ENCODE measurements at regions not wholly inside any gene's neighbourhood (a gene's known extent, or its start where the extent isn't known, plus 50 kb on each side); places are given as distances from the start of the nearest gene placed in this dataset.

- TF ChIP-seq FOXM1 (IDR thresholded peaks at IDR 0.05; ENCODE audit: low read depth) = no peak
- TF ChIP-seq EZH2phosphoT487 (IDR thresholded peaks at IDR 0.05; ENCODE audit: borderline replicate concordance, low read depth) = no peak
- no peak for TF ChIP-seq CTCF (IDR thresholded peaks at IDR 0.05)
- TF ChIP-seq SMC3 (IDR thresholded peaks at IDR 0.05; ENCODE audit: low read depth, low read length) = no peak
- TF ChIP-seq MAX (IDR thresholded peaks at IDR 0.05; ENCODE audit: low read depth) = no peak
- no peak for TF ChIP-seq YY1 (IDR thresholded peaks at IDR 0.05; ENCODE audit: low read depth)
- TF ChIP-seq MXI1 (IDR thresholded peaks at IDR 0.05; ENCODE audit: low read depth, low read length) = no peak
- TF ChIP-seq RCOR1 (IDR thresholded peaks at IDR 0.05; ENCODE audit: low read length) = no peak
These were observed 142.0 kb upstream of the TSHZ3 start for GRCh38 chr19:31491242-31491641.

Measured in SK-N-SH (cell line).